Neuronal stem cell (in vitro differentiated cells): ENCODE measurements at regions not wholly inside any gene's neighbourhood (a gene's known extent, or its start where the extent isn't known, plus 50 kb on each side); places are given as distances from the start of the nearest gene placed in this dataset.

Source experiments
- DNase-seq: peaks from one replicate; pipeline ENCODE4 v3.0.0-alpha.2; 2013; ENCODE audit warnings: low spot score
- H2AFZ ChIP-seq: one replicate; pipeline ENCODE4 v1.6.1; 2013; ENCODE audit warnings: mild to moderate bottlenecking, low read length, inconsistent platforms
- H2AK5ac ChIP-seq: 2 replicates; pipeline ENCODE4 v1.6.1; 2013; ENCODE audit warnings: low read depth, mild to moderate bottlenecking, inconsistent platforms, low read length, moderate library complexity, mixed read lengths
- H2BK120ac ChIP-seq: 2 replicates; pipeline ENCODE4 v1.6.1; 2013; ENCODE audit warnings: low read depth, mild to moderate bottlenecking, inconsistent platforms, low read length, moderate library complexity, mixed read lengths
- H2BK12ac ChIP-seq: one replicate; pipeline ENCODE4 v1.6.1; 2013; ENCODE audit warnings: low read length, inconsistent platforms
- H2BK15ac ChIP-seq: 2 replicates; pipeline ENCODE4 v1.6.1; 2013; ENCODE audit warnings: mild to moderate bottlenecking, low read length, inconsistent platforms, mixed read lengths
- H2BK5ac ChIP-seq: one replicate; pipeline ENCODE4 v1.6.1; 2013; ENCODE audit warnings: inconsistent platforms, mild to moderate bottlenecking, low read length, moderate library complexity
- H3K14ac ChIP-seq: one replicate; pipeline ENCODE4 v1.6.1; 2013; ENCODE audit warnings: low read length, inconsistent platforms
- H3K18ac ChIP-seq: 2 replicates; pipeline ENCODE4 v1.6.1; 2013; ENCODE audit warnings: low read length, inconsistent platforms
- H3K23ac ChIP-seq: 2 replicates; pipeline ENCODE4 v1.6.1; 2013; ENCODE audit warnings: low read depth, mild to moderate bottlenecking, mixed read lengths, low read length, inconsistent platforms; ENCODE audit not compliant: poor library complexity
- H3K27ac ChIP-seq: replicated peaks from 3 replicates; pipeline ENCODE4 v1.5.1; 2013; ENCODE audit warnings: low read length, inconsistent platforms
- H3K27me3 ChIP-seq, 3 experiments: 2 replicates each; pipeline ENCODE4 v1.6.1; 2013; ENCODE audit warnings: low read length in 3 of 3, mild to moderate bottlenecking in 2 of 3, inconsistent platforms in 1 of 3, low read depth in 1 of 3, mixed read lengths in 1 of 3, moderate library complexity in 1 of 3; ENCODE audit not compliant: control insufficient read depth in 3 of 3, insufficient read depth in 3 of 3
- H3K36me3 ChIP-seq, 2 donors: replicated peaks in 1 of 2; 2 replicates each; pipeline ENCODE4 v1.6.1; 2013; ENCODE audit warnings: low read length in 2 of 2; ENCODE audit not compliant: control insufficient read depth in 2 of 2, insufficient read depth in 2 of 2
- H3K4ac ChIP-seq: 2 replicates; pipeline ENCODE4 v1.6.1; 2013; ENCODE audit warnings: inconsistent platforms, mild to moderate bottlenecking, low read length, moderate library complexity
- H3K4me1 ChIP-seq, 2 donors: 1 replicate in 1 of 2; 2 replicates in 1 of 2; pipeline ENCODE4 v1.6.1; 2013; ENCODE audit warnings: low read length in 2 of 2, low read depth in 1 of 2; ENCODE audit not compliant: control insufficient read depth in 2 of 2, insufficient read depth in 1 of 2
- H3K4me2 ChIP-seq: one replicate; pipeline ENCODE4 v1.6.1; 2013; ENCODE audit warnings: mild to moderate bottlenecking, low read length, inconsistent platforms; ENCODE audit not compliant: insufficient read depth, poor library complexity, severe bottlenecking
- H3K4me3 ChIP-seq, 2 donors: 2 replicates each; pipeline ENCODE4 v1.5.1; 2013; ENCODE audit warnings: low read length in 2 of 2, mild to moderate bottlenecking in 2 of 2, inconsistent platforms in 1 of 2, moderate library complexity in 1 of 2
- H3K79me1 ChIP-seq: one replicate; pipeline ENCODE4 v1.6.1; 2013; ENCODE audit warnings: low read depth, mild to moderate bottlenecking, inconsistent platforms, low read length, moderate library complexity
- H3K9ac ChIP-seq: one replicate; pipeline ENCODE4 v1.6.1; 2013; ENCODE audit warnings: mild to moderate bottlenecking, low read depth, low read length, inconsistent platforms; ENCODE audit not compliant: poor library complexity
- H3K9me3 ChIP-seq, 2 donors: replicated peaks in 1 of 2; 2 replicates each; pipeline versions ENCODE3 to v1.6.1; 2013; ENCODE audit warnings: low read length in 2 of 2, mild to moderate bottlenecking in 2 of 2, inconsistent platforms in 1 of 2, low read depth in 1 of 2, mixed read lengths in 1 of 2, moderate library complexity in 1 of 2; ENCODE audit not compliant: control insufficient read depth in 2 of 2, insufficient read depth in 1 of 2
- H4K8ac ChIP-seq: one replicate; pipeline ENCODE4 v1.6.1; 2013; ENCODE audit warnings: low read depth, mild to moderate bottlenecking, inconsistent platforms, low read length, moderate library complexity
- H4K91ac ChIP-seq: one replicate; pipeline ENCODE4 v1.6.1; 2013; ENCODE audit warnings: low read length, low read depth, mild to moderate bottlenecking, inconsistent platforms; ENCODE audit not compliant: poor library complexity
- WGBS, 2 donors: extraction: QIAGEN DNeasy Blood & Tissue Kit; methylation state at CpG; one replicate each; pipeline ENCODE4 v1.1.7; 2013; ENCODE audit warnings: missing lambda C conversion rate in 2 of 2, mixed read lengths in 1 of 2; ENCODE audit not compliant: insufficient read length in 2 of 2, insufficient replicate concordance in 1 of 2; ENCODE audit errors: extremely low coverage in 2 of 2; 5-methylcytosine and 5-hydroxymethylcytosine counted together

GRCh38 chr3:115322901-115323300 lies 175.8 kb upstream of the ZBTB20 start:
- H3K9me3 ChIP-seq: no peaks in the 10 kb centered on the region
- no peak overlapping the region for H2BK15ac ChIP-seq
- H3K27me3 ChIP-seq: no peaks in the 10 kb centered on the region
- H3K23ac ChIP-seq: no peak overlapping the region
- H2BK5ac ChIP-seq: no peak overlapping the region
- H3K4me1 ChIP-seq: peaks cover 0 to 2% of the 10 kb centered on the region in 2 donors
- no peak overlapping the region for H2AK5ac ChIP-seq
- no peaks in the 10 kb centered on the region for H3K36me3 ChIP-seq
- H4K91ac ChIP-seq: no peak overlapping the region
- no peak overlapping the region for H3K9ac ChIP-seq
- H3K79me1 ChIP-seq: no peaks in the 10 kb centered on the region
- H3K18ac ChIP-seq: no peak overlapping the region
- no CpG with 5 or more reads among the region's 3 CpGs for WGBS, 2 donors
- H4K8ac ChIP-seq: no peak overlapping the region
- H3K4me3 ChIP-seq: no peak overlapping the region
- no peak overlapping the region for H2BK12ac ChIP-seq
- no peak overlapping the region for H2BK120ac ChIP-seq
- no peak overlapping the region for H3K14ac ChIP-seq
- H3K4me2 ChIP-seq: no peak overlapping the region
- H3K4ac ChIP-seq: no peak overlapping the region
- H3K27ac ChIP-seq: no peak overlapping the region
- no peak for DNase-seq
- H2AFZ ChIP-seq: no peak overlapping the region

- H3K36me3 ChIP-seq: no peaks in the 10 kb centered on the region
- H2BK12ac ChIP-seq: no peak overlapping the region
- H3K4me3 ChIP-seq: no peak overlapping the region
- no peak for DNase-seq
- H3K4me2 ChIP-seq: no peak overlapping the region
- no peak overlapping the region for H4K8ac ChIP-seq
- H2BK120ac ChIP-seq: no peak overlapping the region
- no peak overlapping the region for H3K9ac ChIP-seq
- no peaks in the 10 kb centered on the region for H3K4me1 ChIP-seq
- no peak overlapping the region for H3K23ac ChIP-seq
- no peak overlapping the region for H2AFZ ChIP-seq
- no peak overlapping the region for H2BK5ac ChIP-seq
- no peak overlapping the region for H3K4ac ChIP-seq
- no peaks in the 10 kb centered on the region for H3K9me3 ChIP-seq
- WGBS, 2 donors: no CpG with 5 or more reads among the region's 2 CpGs
- no peak overlapping the region for H2AK5ac ChIP-seq
- H3K18ac ChIP-seq: no peak overlapping the region
- no peaks in the 10 kb centered on the region for H3K79me1 ChIP-seq
- H2BK15ac ChIP-seq: no peak overlapping the region
- H4K91ac ChIP-seq: no peak overlapping the region
- H3K27ac ChIP-seq: no peak overlapping the region
- H3K14ac ChIP-seq: no peak overlapping the region
- no peaks in the 10 kb centered on the region for H3K27me3 ChIP-seq
Observed at GRCh38 chr3:115323380-115323779, 176.3 kb upstream of the ZBTB20 start.

- Histone ChIP-seq H2AFZ (no peak overlapping the region), H3K18ac (no peak overlapping the region), H4K91ac (no peak overlapping the region), H2AK5ac (no peak overlapping the region), H3K27me3 (no peaks in the 10 kb centered on the region), H3K9me3 (no peaks in the 10 kb centered on the region), H3K4me1 (no peaks in the 10 kb centered on the region), H3K79me1 (no peaks in the 10 kb centered on the region), H2BK12ac (no peak overlapping the region), H4K8ac (no peak overlapping the region), H3K27ac (no peak overlapping the region), H2BK120ac (no peak overlapping the region), H3K4ac (no peak overlapping the region), H3K4me2 (no peak overlapping the region), H3K23ac (no peak overlapping the region), H3K4me3 (no peak overlapping the region), H3K9ac (no peak overlapping the region), H2BK5ac (no peak overlapping the region), H3K36me3 (no peaks in the 10 kb centered on the region), H2BK15ac (no peak overlapping the region), H3K14ac (no peak overlapping the region)
- no peak for DNase-seq
- no CpG with 5 or more reads among the region's 1 CpG for WGBS, 2 donors
Observed at GRCh38 chr3:115324056-115324455, 177.0 kb upstream of the ZBTB20 start.

- DNase-seq: peak; percentile 62
- Histone ChIP-seq H3K23ac (no peak overlapping the region), H3K27ac (no peak overlapping the region), H2BK120ac (no peak overlapping the region), H4K91ac (no peak overlapping the region), H3K36me3 (no peaks in the 10 kb centered on the region), H2AK5ac (no peak overlapping the region), H3K79me1 (no peaks in the 10 kb centered on the region), H2AFZ (no peak overlapping the region), H4K8ac (no peak overlapping the region), H3K9ac (no peak overlapping the region), H3K27me3 (no peaks in the 10 kb centered on the region), H3K9me3 (no peaks in the 10 kb centered on the region), H2BK12ac (no peak overlapping the region), H2BK15ac (no peak overlapping the region), H2BK5ac (no peak overlapping the region), H3K4ac (no peak overlapping the region), H3K14ac (no peak overlapping the region), H3K4me3 (no peak overlapping the region), H3K4me1 (no peaks in the 10 kb centered on the region), H3K4me2 (no peak overlapping the region), H3K18ac (no peak overlapping the region)
- WGBS, 2 donors: no CpG with 5 or more reads among the region's 2 CpGs
Observed at GRCh38 chr3:115325539-115325938, 178.5 kb upstream of the ZBTB20 start.
